Breast epithelium (tissue), 3 donors: ENCODE measurements at regions not wholly inside any gene's neighbourhood (a gene's known extent, or its start where the extent isn't known, plus 50 kb on each side); places are given as distances from the start of the nearest gene placed in this dataset.

Source experiments
- CTCF ChIP-seq, 3 donors: fragments of 450-650 bp; IDR thresholded peaks; one replicate each; pipeline ENCODE4 v1.5.1; 2016 to 2017; ENCODE audit warnings: antibody characterized with exemption in 3 of 3, mild to moderate bottlenecking in 3 of 3, moderate library complexity in 3 of 3
- POLR2AphosphoS5 ChIP-seq, 3 donors: sonication (generic); formaldehyde crosslinking; IDR thresholded peaks; one replicate each; pipeline ENCODE4 v1.6.1; 2017; ENCODE audit warnings: antibody characterized with exemption in 3 of 3

- TF ChIP-seq CTCF (IDR thresholded peaks at IDR 0.05) (no peak), POLR2AphosphoS5 (IDR thresholded peaks at IDR 0.05) (no peak)
Observed at GRCh38 chr1:162946701-162947100, 85.7 kb upstream of the CCDC190 start.
